HCT116 (cell line): ENCODE measurements at regions not wholly inside any gene's neighbourhood (a gene's known extent, or its start where the extent isn't known, plus 50 kb on each side); places are given as distances from the start of the nearest gene placed in this dataset.

ENCODE experiments used
- ATAC-seq: fragments of 200-7000 bp; cut with Tn5 transposase; 2 replicates; pipeline ENCODE4 v1.9.1; 2020; ENCODE audit warnings: mild to moderate bottlenecking, moderate library complexity
- BruUV-seq: library from RNA; stranded (reverse); fragments of 400-500 nt; replicated peaks from 2 replicates; lab custom pipeline; 2021; lab: Mats Ljungman, UMichigan
- CTCF ChIA-PET: fragments of 300-600 bp; sonication (Branson Sonifier 250); formaldehyde crosslinking; loops from one replicate; lab custom pipeline; 2021; ENCODE audit warnings: antibody characterized with exemption; lab: Charles Lee
- POLR2A ChIA-PET: fragments of 300-600, 350-600 bp; sonication (Branson Sonifier 250); formaldehyde crosslinking; loops from one replicate; lab custom pipeline; 2021; ENCODE audit warnings: antibody characterized with exemption; lab: Charles Lee
- RAD21 ChIA-PET, 2 experiments: fragments of 300-600 bp; sonication (Branson Sonifier 250); formaldehyde crosslinking; loops; one replicate each; lab custom pipeline; 2023; ENCODE audit warnings: low total read pairs in 2 of 2; ENCODE audit not compliant: uncharacterized antibody in 2 of 2, unreplicated experiment in 2 of 2, low non-redundant PET in 1 of 2; lab: Charles Lee
- DNase-seq: peaks from one replicate; pipeline ENCODE4 v3.0.0-alpha.2; 2010; ENCODE audit warnings: low read depth, low spot score
- H2AFZ ChIP-seq: fragments of 200-600 bp; shearing (Covaris generic), sonication (generic); 2 replicates; pipeline ENCODE4 v1.6.1; 2017; ENCODE audit warnings: low read depth, mixed run types, mixed read lengths, antibody characterized with exemption, low read length; ENCODE audit not compliant: poor library complexity, severe bottlenecking
- H3K27ac ChIP-seq: 2 replicates; pipeline ENCODE4 v1.5.1; 2012; ENCODE audit warnings: low read depth, low read length
- H3K27me3 ChIP-seq: fragments of 200-600 bp; sonication (generic); 2 replicates; pipeline ENCODE4 v1.6.1; 2016; ENCODE audit warnings: mixed run types, low read length, mixed read lengths; ENCODE audit not compliant: insufficient read depth
- H3K36me3 ChIP-seq, 2 experiments: fragments of 200-500 bp in 1 of 2; fragments of 200-600 bp in 1 of 2; sonication (Bioruptor generic) in 1 of 2; sonication (generic) in 1 of 2; 2 replicates each; pipeline versions ENCODE4 v1.5.1 to v1.6.1; 2014 to 2016; ENCODE audit warnings: low read length in 2 of 2, inconsistent platforms in 1 of 2, mixed read lengths in 1 of 2, mixed run types in 1 of 2; ENCODE audit not compliant: insufficient read depth in 2 of 2, control insufficient read depth in 1 of 2
- H3K4me1 ChIP-seq, 2 experiments: fragments of 200-600 bp in 1 of 2; sonication (generic) in 1 of 2; 2 replicates each; pipeline versions ENCODE4 v1.5.1 to v1.6.1; 2012 to 2017; ENCODE audit warnings: low read length in 2 of 2, inconsistent platforms in 1 of 2, mild to moderate bottlenecking in 1 of 2, mixed read lengths in 1 of 2, mixed run types in 1 of 2, moderate library complexity in 1 of 2; ENCODE audit not compliant: insufficient read depth in 2 of 2, control insufficient read depth in 1 of 2
- H3K4me2 ChIP-seq: fragments of 200-600 bp; sonication (generic); 2 replicates; pipeline ENCODE4 v1.6.1; 2017; ENCODE audit warnings: mixed run types, low read length, mixed read lengths
- H3K4me3 ChIP-seq, 2 experiments: fragments of 200-600 bp in 1 of 2; sonication (generic) in 1 of 2; replicated peaks in 1 of 2; 2 replicates each; pipeline ENCODE4 v1.5.1; 2011 to 2016; ENCODE audit warnings: low read length in 2 of 2, control low read depth in 1 of 2, low read depth in 1 of 2, mild to moderate bottlenecking in 1 of 2, mixed read lengths in 1 of 2, mixed run types in 1 of 2
- H3K79me2 ChIP-seq: fragments of 200-600 bp; sonication (generic); 2 replicates; pipeline ENCODE4 v1.6.1; 2017; ENCODE audit warnings: mild to moderate bottlenecking, mixed run types, low read length, moderate library complexity, mixed read lengths; ENCODE audit not compliant: insufficient read depth
- H3K9ac ChIP-seq: fragments of 200-600 bp; sonication (generic); 2 replicates; pipeline ENCODE4 v1.6.1; 2016; ENCODE audit warnings: low read length, mixed read lengths
- H3K9me2 ChIP-seq: fragments of 200-600 bp; sonication (generic), shearing (Covaris generic); 2 replicates; pipeline ENCODE4 v1.6.1; 2017; ENCODE audit warnings: mixed run types, mild to moderate bottlenecking, moderate library complexity; ENCODE audit not compliant: insufficient read depth
- H3K9me3 ChIP-seq, 2 experiments: fragments of 200-500 bp in 1 of 2; fragments of 200-600 bp in 1 of 2; sonication (Bioruptor generic) in 1 of 2; sonication (generic) in 1 of 2; 2 replicates each; pipeline ENCODE4 v1.6.1; 2014 to 2017; ENCODE audit warnings: low read length in 2 of 2, mixed read lengths in 2 of 2, inconsistent platforms in 1 of 2, low read depth in 1 of 2, mild to moderate bottlenecking in 1 of 2, mixed run types in 1 of 2, moderate library complexity in 1 of 2; ENCODE audit not compliant: control insufficient read depth in 1 of 2, insufficient read depth in 1 of 2
- H4K20me1 ChIP-seq: fragments of 200-600 bp; sonication (generic), shearing (Covaris generic); 2 replicates; pipeline ENCODE4 v1.6.1; 2017; ENCODE audit warnings: mixed run types, mild to moderate bottlenecking, moderate library complexity; ENCODE audit not compliant: insufficient read depth
- CEBPB ChIP-seq: IDR thresholded peaks from 2 replicates; pipeline ENCODE4 v1.6.1; 2012; ENCODE audit warnings: low read depth
- EGR1 ChIP-seq: IDR thresholded peaks from 2 replicates; pipeline ENCODE4 v1.6.1; 2012; ENCODE audit warnings: low read depth
- EZH2phosphoT487 ChIP-seq: fragments of 200-600 bp; IDR thresholded peaks from 2 replicates; pipeline ENCODE4 v1.6.1; 2018; ENCODE audit warnings: antibody characterized with exemption, borderline replicate concordance
- FOSL1 ChIP-seq: IDR thresholded peaks from 2 replicates; pipeline ENCODE4 v1.6.1; 2012; ENCODE audit warnings: low read depth
- MAX ChIP-seq: IDR thresholded peaks from 2 replicates; pipeline ENCODE4 v1.6.1; 2012
- POLR2A ChIP-seq: IDR thresholded peaks from 2 replicates; pipeline ENCODE4 v1.7.0; 2011; ENCODE audit warnings: borderline replicate concordance; ENCODE audit not compliant: insufficient read depth, insufficient read length; ENCODE audit errors: extremely low read depth
- REST ChIP-seq: IDR thresholded peaks from 2 replicates; pipeline ENCODE4 v1.6.1; 2012; ENCODE audit warnings: low read depth
- SIN3A ChIP-seq: IDR thresholded peaks from 2 replicates; pipeline ENCODE4 v1.6.1; 2012; ENCODE audit warnings: low read depth
- SP1 ChIP-seq: IDR thresholded peaks from 2 replicates; pipeline ENCODE4 v1.6.1; 2012; ENCODE audit warnings: low read depth
- TCF7L2 ChIP-seq: IDR thresholded peaks from 2 replicates; pipeline ENCODE4 v1.7.0; 2011; ENCODE audit warnings: borderline replicate concordance, inconsistent platforms; ENCODE audit not compliant: insufficient read depth, insufficient read length; ENCODE audit errors: extremely low read depth
- ZFX ChIP-seq: fragments of 450-650 bp; IDR thresholded peaks from 2 replicates; pipeline ENCODE4 v1.6.1; 2017
- ZNF274 ChIP-seq: fragments of 200-500 bp; sonication (Bioruptor generic); IDR thresholded peaks from 2 replicates; pipeline ENCODE4 v1.6.1; 2014; ENCODE audit warnings: mild to moderate bottlenecking, low read depth, low read length, inconsistent platforms
- intact Hi-C: fragments of 100-400 bp; cut with micrococcal nuclease; formaldehyde crosslinking; loops from 2 replicates; pipeline ENCODE4 v1.10.0; 2022

DNA sequence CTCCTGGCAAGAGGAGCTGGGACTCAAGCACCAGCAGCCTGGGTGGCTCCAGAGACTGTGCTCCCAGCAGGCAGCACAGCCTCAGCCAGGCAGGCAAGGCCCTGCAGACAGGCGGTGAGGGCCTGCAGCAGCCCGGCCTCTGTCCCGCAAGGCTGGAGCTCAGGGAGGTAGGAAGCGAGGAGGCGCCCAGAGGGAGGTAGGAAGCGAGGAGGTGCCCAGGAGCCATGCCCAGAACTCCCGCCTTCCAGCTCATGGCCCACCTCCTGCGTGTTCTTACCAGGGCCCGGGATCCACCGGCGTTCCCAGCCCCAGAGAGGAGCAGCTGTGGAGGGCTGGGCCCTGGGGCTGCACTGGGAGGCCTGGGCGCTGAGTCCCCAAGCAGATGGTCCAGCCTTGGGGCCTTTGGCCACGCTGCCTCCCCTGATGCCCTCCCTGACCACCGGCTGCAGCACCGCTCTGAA, 133.1 kb downstream of the HMX1 start:
- H3K9me2 ChIP-seq, result no peaks in the 10 kb centered on the region
- H2AFZ ChIP-seq, result no peak overlapping the region
- RAD21 ChIA-PET, result no interaction called here
- no peaks in the 10 kb centered on the region for H3K36me3 ChIP-seq
- no peaks in the 10 kb centered on the region for H4K20me1 ChIP-seq
- intact Hi-C loops, result no loop called here
- POLR2A ChIA-PET, result no interaction called here
- H3K9ac ChIP-seq, result no peak overlapping the region
- no peak for DNase-seq
- no peaks in the 10 kb centered on the region for H3K27me3 ChIP-seq
- ATAC-seq, result no peak
- no peaks in the 10 kb centered on the region for H3K4me1 ChIP-seq
- 0 out of 4 replicates have a peak, but pooled peaks cover 0 to 4% of the 10 kb centered on the region in 2 experiments for H3K9me3 ChIP-seq
- no peak overlapping the region for H3K27ac ChIP-seq
- H3K4me3 ChIP-seq, result no peak overlapping the region
- H3K79me2 ChIP-seq, result no peaks in the 10 kb centered on the region
- CTCF ChIA-PET, result no interaction called here
- TF ChIP-seq EZH2phosphoT487, result no peak
- TF ChIP-seq ZNF274, result no peak
- TF ChIP-seq SP1, result no peak
- no peak for TF ChIP-seq CEBPB
- TF ChIP-seq SIN3A, result no peak
- no peak for TF ChIP-seq REST
- TF ChIP-seq TCF7L2, result no peak
- no peak for TF ChIP-seq POLR2A
- no peak for TF ChIP-seq FOSL1
- TF ChIP-seq MAX, result no peak
- no peak for TF ChIP-seq EGR1
- no peak for TF ChIP-seq ZFX
- no peak overlapping the region for H3K4me2 ChIP-seq
- BruUV-seq, result no TSS peak
